ENCODE measurements at regions not wholly inside any gene's neighbourhood (a gene's known extent, or its start where the extent isn't known, plus 50 kb on each side); places are given as distances from the start of the nearest gene placed in this dataset.

- TF ChIP-seq CTCF (conservative IDR thresholded peaks at IDR 0.05; ENCODE audit: low read depth, low read length) (no peak), CEBPB (IDR thresholded peaks at IDR 0.05; ENCODE audit: low read depth, low read length) (no peak), RAD21 (IDR thresholded peaks at IDR 0.05; ENCODE audit: low read length) (no peak), FOS (IDR thresholded peaks at IDR 0.05; ENCODE audit: low read depth, low read length) (no peak), POLR2A (IDR thresholded peaks at IDR 0.05; ENCODE audit: low read depth, low read length) (no peak), MAFK (IDR thresholded peaks at IDR 0.05; ENCODE audit: low read depth, low read length) (no peak), RFX5 (IDR thresholded peaks at IDR 0.05; ENCODE audit: low read depth, low read length) (no peak), CHD1 (IDR thresholded peaks at IDR 0.05; ENCODE audit: low read depth, low read length) (no peak), USF2 (IDR thresholded peaks at IDR 0.05; ENCODE audit: low read depth, low read length) (no peak), MXI1 (IDR thresholded peaks at IDR 0.05; ENCODE audit: borderline replicate concordance, low read depth, low read length) (no peak), SMC3 (IDR thresholded peaks at IDR 0.05; ENCODE audit: low read depth, low read length) (no peak), MAZ (IDR thresholded peaks at IDR 0.05; ENCODE audit: borderline replicate concordance, low read depth, low read length) (no peak), BHLHE40 (IDR thresholded peaks at IDR 0.05; ENCODE audit: low read depth, low read length) (no peak)
These were observed 376.4 kb upstream of the GNPDA2 start for GRCh38 chr4:45102716-45103115.

Data from IMR-90 (cell line).